K562 (cell line): ENCODE measurements at regions not wholly inside any gene's neighbourhood (a gene's known extent, or its start where the extent isn't known, plus 50 kb on each side); places are given as distances from the start of the nearest gene placed in this dataset.

Source experiments
- ATAC-seq: fragments of 200-7000 bp; cut with Tn5 transposase; 3 replicates; pipeline ENCODE4 v1.9.1; 2020; ENCODE audit warnings: moderate library complexity
- BruUV-seq: library from RNA; stranded (reverse); fragments of 400-500 nt; replicated peaks from 2 replicates; lab custom pipeline; 2021; lab: Mats Ljungman, UMichigan
- CTCF ChIA-PET: fragments of 300-600 bp; formaldehyde crosslinking; extraction: SDS; loops from one replicate; lab custom pipeline; 2021; ENCODE audit warnings: low intra/inter-chr PET ratio; lab: Yijun Ruan, JAX
- POLR2A ChIA-PET: fragments of 300-600, 350-650 bp; sonication (Branson Sonifier 250); formaldehyde crosslinking; extraction: SDS; loops from one replicate; lab custom pipeline; 2021; ENCODE audit warnings: antibody characterized with exemption, inconsistent platforms; lab: Yijun Ruan, JAX
- DNase-seq, 4 experiments: peaks; one replicate each; pipeline versions ENCODE4 v3.0.0 to v3.0.0-alpha.2; 2011 to 2018; ENCODE audit warnings: low spot score in 3 of 4, mixed read lengths in 3 of 4; ENCODE audit errors: extremely low read depth in 1 of 4
- FAIRE-seq: peaks from 2 replicates; lab custom pipeline; 2011; peaks lifted over from hg19 to GRCh38; lab: Jason Lieb, UNC
- H2AFZ ChIP-seq: 2 replicates; pipeline ENCODE4 v1.6.0; 2011; ENCODE audit warnings: low read depth, low read length, control low read depth, inconsistent platforms
- H3K27ac ChIP-seq: fragments of 200-600 bp; 3 replicates; pipeline ENCODE4 v1.8.0; 2011; ENCODE audit warnings: low read depth, mild to moderate bottlenecking, control low read depth, inconsistent platforms, low read length, moderate library complexity, mixed read lengths; ENCODE audit errors: extremely low read depth
- H3K27me3 ChIP-seq, 2 experiments: fragments of 300-600 bp in 1 of 2; 2 replicates in 1 of 2; 3 replicates in 1 of 2; pipeline versions ENCODE4 v1.6.0 to v1.8.0; 2011; ENCODE audit warnings: inconsistent platforms in 2 of 2, low read length in 2 of 2, mild to moderate bottlenecking in 1 of 2, mixed read lengths in 1 of 2, moderate library complexity in 1 of 2; ENCODE audit not compliant: control insufficient read depth in 2 of 2, insufficient read depth in 2 of 2
- H3K36me3 ChIP-seq: fragments of 300-600 bp; 3 replicates; pipeline ENCODE4 v1.8.0; 2011; ENCODE audit warnings: mild to moderate bottlenecking, low read length, inconsistent platforms; ENCODE audit not compliant: control insufficient read depth, insufficient read depth
- H3K4me1 ChIP-seq, 2 experiments: fragments of 200-600 bp in 1 of 2; replicated peaks in 1 of 2; 2 replicates in 1 of 2; 3 replicates in 1 of 2; pipeline versions ENCODE4 v1.5.1 to v1.8.0; 2011; ENCODE audit warnings: inconsistent platforms in 2 of 2, low read length in 2 of 2, mild to moderate bottlenecking in 1 of 2, mixed read lengths in 1 of 2, moderate library complexity in 1 of 2; ENCODE audit not compliant: control insufficient read depth in 2 of 2, insufficient read depth in 2 of 2
- H3K4me2 ChIP-seq: 2 replicates; pipeline ENCODE4 v1.6.1; 2011; ENCODE audit warnings: low read length, control low read depth, inconsistent platforms, mixed read lengths; ENCODE audit not compliant: insufficient read depth
- H3K4me3 ChIP-seq: fragments of 200-600 bp; sonication (generic), shearing (Covaris generic); 2 replicates; pipeline ENCODE4 v1.5.1; 2016; ENCODE audit warnings: control low read depth, inconsistent platforms
- H3K79me2 ChIP-seq: fragments of 200-600 bp; 3 replicates; pipeline ENCODE4 v1.8.0; 2011; ENCODE audit warnings: low read length, inconsistent platforms; ENCODE audit not compliant: control insufficient read depth, insufficient read depth
- H3K9ac ChIP-seq, 2 experiments: 2 replicates each; pipeline versions ENCODE4 v1.6.0 to v1.6.1; 2011; ENCODE audit warnings: low read depth in 2 of 2, low read length in 2 of 2, control low read depth in 1 of 2, inconsistent platforms in 1 of 2, mild to moderate bottlenecking in 1 of 2, mixed read lengths in 1 of 2; ENCODE audit not compliant: insufficient read depth in 1 of 2
- H3K9me1 ChIP-seq: one replicate; pipeline ENCODE4 v1.6.0; 2011; ENCODE audit warnings: inconsistent platforms, mild to moderate bottlenecking, low read length, moderate library complexity; ENCODE audit not compliant: control insufficient read depth, insufficient read depth
- H3K9me3 ChIP-seq: replicated peaks from 2 replicates; pipeline ENCODE4 v1.5.1; 2011; ENCODE audit warnings: low read depth, low read length, inconsistent platforms; ENCODE audit not compliant: control insufficient read depth, insufficient read depth
- H4K20me1 ChIP-seq: replicated peaks from 2 replicates; pipeline ENCODE4 v1.6.1; 2011; ENCODE audit warnings: low read length, inconsistent platforms, mixed read lengths; ENCODE audit not compliant: control insufficient read depth, insufficient read depth
- CC2D1A ChIP-seq: fragments of 450-650 bp; IDR thresholded peaks from 2 replicates; pipeline ENCODE4 v1.6.1; 2017; ENCODE audit warnings: mild to moderate bottlenecking
- CHCHD3 ChIP-seq: fragments of 250-450 bp; sonication (Bioruptor Pico); IDR thresholded peaks from 2 replicates; pipeline ENCODE4 v2.1.2; 2022; ENCODE audit warnings: mild to moderate bottlenecking
- LARP7 ChIP-seq: fragments of 450-650 bp; IDR thresholded peaks from 2 replicates; pipeline ENCODE4 v1.6.1; 2016
- MAFF ChIP-seq: IDR thresholded peaks from 2 replicates; pipeline ENCODE4 v1.6.1; 2012; ENCODE audit warnings: low read length, improper control_type of control experiment
- MAFG ChIP-seq: fragments of 450-650 bp; conservative IDR thresholded peaks from 2 replicates; pipeline ENCODE4 v1.6.1; 2016; ENCODE audit warnings: missing genetic modification characterization, missing compliant biosample characterization
- MAFK ChIP-seq: IDR thresholded peaks from 2 replicates; pipeline ENCODE4 v1.6.1; 2011; ENCODE audit warnings: low read length, improper control_type of control experiment
- MIER1 ChIP-seq: fragments of 450-650 bp; IDR thresholded peaks from 2 replicates; pipeline ENCODE4 v1.6.1; 2016; ENCODE audit warnings: antibody characterized with exemption, mild to moderate bottlenecking, low read depth
- SPI1 ChIP-seq: IDR thresholded peaks from 2 replicates; pipeline ENCODE4 v1.6.1; 2011; ENCODE audit warnings: low read depth, low read length, control low read depth, borderline replicate concordance
- TBP ChIP-seq: optimal IDR thresholded peaks from 2 replicates; pipeline ENCODE3; 2011; ENCODE audit warnings: low read depth, low read length, improper control_type of control experiment
- WHSC1 ChIP-seq: IDR thresholded peaks from one replicate; pipeline ENCODE4 v1.6.1; 2012; ENCODE audit warnings: low read length, control low read depth, inconsistent platforms
- ZNF212 ChIP-seq: fragments of 450-650 bp; formaldehyde crosslinking; IDR thresholded peaks from 2 replicates; pipeline ENCODE4 v1.4.0; 2020; ENCODE audit warnings: mild to moderate bottlenecking
- ZNF217 ChIP-seq: sonication (generic); formaldehyde crosslinking; IDR thresholded peaks from 2 replicates; pipeline ENCODE4 v1.8.0; 2022; ENCODE audit warnings: mild to moderate bottlenecking, missing genetic modification reagents
- ZNF584 ChIP-seq: fragments of 200-800 bp; sonication (Bioruptor generic); IDR thresholded peaks from 2 replicates; pipeline ENCODE4 v1.6.1; 2016; ENCODE audit warnings: low read depth, mild to moderate bottlenecking, missing genetic modification characterization, missing compliant biosample characterization
- WGBS: fragments of 100-300 bp; shearing (Covaris generic); methylation state at CpG from one replicate; pipeline ENCODE4 v1.1.6; 2016; ENCODE audit warnings: low coverage, mixed read lengths; ENCODE audit not compliant: insufficient coverage; ENCODE audit errors: missing lambda C conversion rate; 5-methylcytosine and 5-hydroxymethylcytosine counted together
- in situ Hi-C: fragments of 300-500 bp; cut with MboI; formaldehyde crosslinking; loops from 4 replicates; pipeline ENCODE4 v1.15.0; 2018; ENCODE audit warnings: inconsistent platforms, mixed read lengths
- intact Hi-C: fragments of 100-400 bp; cut with micrococcal nuclease; formaldehyde crosslinking; loops from 2 replicates; pipeline ENCODE4 v1.14.2; 2022
- TF ChIP-seq, protein P1 (sequence below): fragments of 450-650 bp; formaldehyde crosslinking; IDR thresholded peaks from 2 replicates; pipeline ENCODE4 v1.4.0; 2020; ENCODE audit warnings: mild to moderate bottlenecking, moderate library complexity
- TF ChIP-seq, protein P2 (sequence below): IDR thresholded peaks from 2 replicates; pipeline ENCODE4 v1.6.1; 2016; ENCODE audit warnings: missing genetic modification characterization, missing compliant biosample characterization
- TF ChIP-seq, protein P3 (sequence below): conservative IDR thresholded peaks from 2 replicates; pipeline ENCODE4 v1.6.1; 2011; ENCODE audit warnings: low read depth, mild to moderate bottlenecking, low read length; ENCODE audit not compliant: control insufficient read depth
- TF ChIP-seq, protein P4 (sequence below): fragments of 450-650 bp; conservative IDR thresholded peaks from 2 replicates; pipeline ENCODE4 v1.6.1; 2016; ENCODE audit warnings: missing genetic modification characterization, low read depth, mild to moderate bottlenecking, control low read depth, missing compliant biosample characterization

DNA sequence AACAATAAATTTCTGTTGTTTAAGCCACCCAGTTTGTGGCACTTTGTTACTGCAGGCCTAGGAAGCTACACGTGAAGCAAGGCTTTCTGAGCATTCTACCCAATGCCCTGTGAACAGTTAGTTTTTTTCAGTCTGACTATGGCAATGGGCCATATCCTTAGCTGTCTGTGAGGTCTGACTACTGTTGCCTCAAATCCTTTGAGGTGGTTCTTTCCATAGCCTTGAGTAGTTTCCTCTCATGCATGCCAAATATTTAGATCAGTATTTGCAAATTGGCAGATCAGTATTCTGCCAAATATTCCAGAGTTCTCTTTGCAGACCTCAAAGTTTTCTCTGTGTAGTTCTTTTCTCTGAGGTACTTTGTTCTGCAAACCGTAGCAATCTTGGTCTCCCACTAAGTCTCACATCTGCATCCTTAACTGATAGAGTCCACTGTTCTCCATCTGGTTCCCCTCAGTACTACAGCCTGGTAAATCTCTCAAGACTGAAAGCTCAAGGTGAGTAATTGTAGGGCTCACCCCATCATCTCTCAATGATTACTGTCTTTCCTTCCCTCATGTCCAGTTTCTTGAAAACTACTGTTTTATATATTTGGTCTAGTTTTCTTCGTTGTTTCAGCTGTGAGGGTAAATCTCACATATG, 984.9 kb upstream of the INTU start:
- TF ChIP-seq CHCHD3 (CRISPR knock-in tag) (no peak), MIER1 (no peak), ZNF212 (CRISPR knock-in tag) (no peak), SPI1 (no peak), MAFK (no peak), TBP (no peak), LARP7 (no peak), MAFF (no peak), ZNF584 (CRISPR knock-in tag) (no peak), ZNF217 (CRISPR knock-in tag) (no peak), WHSC1 (no peak), MAFG (tag) (no peak), CC2D1A (no peak)
- TF ChIP-seq, protein P1, sequence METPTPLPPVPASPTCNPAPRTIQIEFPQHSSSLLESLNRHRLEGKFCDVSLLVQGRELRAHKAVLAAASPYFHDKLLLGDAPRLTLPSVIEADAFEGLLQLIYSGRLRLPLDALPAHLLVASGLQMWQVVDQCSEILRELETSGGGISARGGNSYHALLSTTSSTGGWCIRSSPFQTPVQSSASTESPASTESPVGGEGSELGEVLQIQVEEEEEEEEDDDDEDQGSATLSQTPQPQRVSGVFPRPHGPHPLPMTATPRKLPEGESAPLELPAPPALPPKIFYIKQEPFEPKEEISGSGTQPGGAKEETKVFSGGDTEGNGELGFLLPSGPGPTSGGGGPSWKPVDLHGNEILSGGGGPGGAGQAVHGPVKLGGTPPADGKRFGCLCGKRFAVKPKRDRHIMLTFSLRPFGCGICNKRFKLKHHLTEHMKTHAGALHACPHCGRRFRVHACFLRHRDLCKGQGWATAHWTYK: no peak
- TF ChIP-seq, protein P2, sequence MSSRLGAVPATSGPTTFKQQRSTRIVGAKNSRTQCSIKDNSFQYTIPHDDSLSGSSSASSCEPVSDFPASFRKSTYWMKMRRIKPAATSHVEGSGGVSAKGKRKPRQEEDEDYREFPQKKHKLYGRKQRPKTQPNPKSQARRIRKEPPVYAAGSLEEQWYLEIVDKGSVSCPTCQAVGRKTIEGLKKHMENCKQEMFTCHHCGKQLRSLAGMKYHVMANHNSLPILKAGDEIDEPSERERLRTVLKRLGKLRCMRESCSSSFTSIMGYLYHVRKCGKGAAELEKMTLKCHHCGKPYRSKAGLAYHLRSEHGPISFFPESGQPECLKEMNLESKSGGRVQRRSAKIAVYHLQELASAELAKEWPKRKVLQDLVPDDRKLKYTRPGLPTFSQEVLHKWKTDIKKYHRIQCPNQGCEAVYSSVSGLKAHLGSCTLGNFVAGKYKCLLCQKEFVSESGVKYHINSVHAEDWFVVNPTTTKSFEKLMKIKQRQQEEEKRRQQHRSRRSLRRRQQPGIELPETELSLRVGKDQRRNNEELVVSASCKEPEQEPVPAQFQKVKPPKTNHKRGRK (tag): no peak
- TF ChIP-seq, protein P3, sequence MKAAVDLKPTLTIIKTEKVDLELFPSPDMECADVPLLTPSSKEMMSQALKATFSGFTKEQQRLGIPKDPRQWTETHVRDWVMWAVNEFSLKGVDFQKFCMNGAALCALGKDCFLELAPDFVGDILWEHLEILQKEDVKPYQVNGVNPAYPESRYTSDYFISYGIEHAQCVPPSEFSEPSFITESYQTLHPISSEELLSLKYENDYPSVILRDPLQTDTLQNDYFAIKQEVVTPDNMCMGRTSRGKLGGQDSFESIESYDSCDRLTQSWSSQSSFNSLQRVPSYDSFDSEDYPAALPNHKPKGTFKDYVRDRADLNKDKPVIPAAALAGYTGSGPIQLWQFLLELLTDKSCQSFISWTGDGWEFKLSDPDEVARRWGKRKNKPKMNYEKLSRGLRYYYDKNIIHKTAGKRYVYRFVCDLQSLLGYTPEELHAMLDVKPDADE: no peak
- TF ChIP-seq, protein P4, sequence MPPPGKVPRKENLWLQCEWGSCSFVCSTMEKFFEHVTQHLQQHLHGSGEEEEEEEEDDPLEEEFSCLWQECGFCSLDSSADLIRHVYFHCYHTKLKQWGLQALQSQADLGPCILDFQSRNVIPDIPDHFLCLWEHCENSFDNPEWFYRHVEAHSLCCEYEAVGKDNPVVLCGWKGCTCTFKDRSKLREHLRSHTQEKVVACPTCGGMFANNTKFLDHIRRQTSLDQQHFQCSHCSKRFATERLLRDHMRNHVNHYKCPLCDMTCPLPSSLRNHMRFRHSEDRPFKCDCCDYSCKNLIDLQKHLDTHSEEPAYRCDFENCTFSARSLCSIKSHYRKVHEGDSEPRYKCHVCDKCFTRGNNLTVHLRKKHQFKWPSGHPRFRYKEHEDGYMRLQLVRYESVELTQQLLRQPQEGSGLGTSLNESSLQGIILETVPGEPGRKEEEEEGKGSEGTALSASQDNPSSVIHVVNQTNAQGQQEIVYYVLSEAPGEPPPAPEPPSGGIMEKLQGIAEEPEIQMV (tag): no peak
- Histone ChIP-seq H3K9me1 (no peaks in the 10 kb centered on the region), H4K20me1 (no peaks in the 10 kb centered on the region), H3K79me2 (peaks cover 75% of the 10 kb centered on the region), H3K4me2 (no peak overlapping the region), H3K9ac (no peak overlapping the region), H3K9me3 (no peaks in the 10 kb centered on the region), H3K27ac (peak overlapping the region; percentile 41; the same call in 1 of the 3 replicates), H3K4me3 (no peak overlapping the region), H3K27me3 (no peaks in the 10 kb centered on the region), H3K4me1 (no peaks in the 10 kb centered on the region; a peak in 2 of 5 replicates), H3K36me3 (peaks cover 44% of the 10 kb centered on the region; the same call in 2 of the 3 replicates), H2AFZ (no peak overlapping the region)
- FAIRE-seq (peak; percentile 40), DNase-seq (no peak), ATAC-seq (peak; percentile 75)
- intact Hi-C loops: no loop called here
- POLR2A ChIA-PET: no interaction called here
- BruUV-seq: no TSS peak
- WGBS: 65% methylated on average over 3 of the region's 3 CpGs
- CTCF ChIA-PET: no interaction called here
- in situ Hi-C loops: no loop called here
